Mesendoderm (in vitro differentiated cells): ENCODE measurements at regions not wholly inside any gene's neighbourhood (a gene's known extent, or its start where the extent isn't known, plus 50 kb on each side); places are given as distances from the start of the nearest gene placed in this dataset.
"Not testable (repeated sequence)": the region's sequence is repeated elsewhere in the genome, so short reads cannot be mapped to it uniquely, and the experiment has no call there.

Source experiments
- DNase-seq: peaks from one replicate; pipeline ENCODE4 v3.0.0; 2013
- H2AK5ac ChIP-seq: 2 replicates; pipeline ENCODE4 v1.6.1; 2013; ENCODE audit warnings: low read length, inconsistent platforms
- H2BK120ac ChIP-seq: 2 replicates; pipeline ENCODE4 v1.6.1; 2013; ENCODE audit warnings: low read depth, mild to moderate bottlenecking, low read length, moderate library complexity, mixed read lengths
- H2BK15ac ChIP-seq: replicated peaks from 2 replicates; pipeline ENCODE4 v1.6.1; 2013; ENCODE audit warnings: low read depth, mild to moderate bottlenecking, moderate library complexity
- H2BK5ac ChIP-seq: 2 replicates; pipeline ENCODE4 v1.6.1; 2013; ENCODE audit warnings: low read length, inconsistent platforms
- H3K18ac ChIP-seq: 2 replicates; pipeline ENCODE4 v1.6.1; 2013; ENCODE audit warnings: mild to moderate bottlenecking, low read length, mixed read lengths
- H3K23ac ChIP-seq: one replicate; pipeline ENCODE4 v1.6.1; 2013; ENCODE audit warnings: low read length
- H3K27ac ChIP-seq: 2 replicates; pipeline ENCODE4 v1.5.1; 2013; ENCODE audit warnings: low read depth, mild to moderate bottlenecking, inconsistent platforms, low read length, moderate library complexity
- H3K27me3 ChIP-seq: 2 replicates; pipeline ENCODE4 v1.6.1; 2013; ENCODE audit warnings: low read length, control low read depth, mild to moderate bottlenecking, inconsistent platforms; ENCODE audit not compliant: insufficient read depth, poor library complexity
- H3K36me3 ChIP-seq: 2 replicates; pipeline ENCODE4 v1.6.1; 2013; ENCODE audit warnings: low read length, inconsistent platforms; ENCODE audit not compliant: control insufficient read depth, insufficient read depth
- H3K4ac ChIP-seq: one replicate; pipeline ENCODE4 v1.6.1; 2013; ENCODE audit warnings: low read depth, mild to moderate bottlenecking, low read length, moderate library complexity
- H3K4me1 ChIP-seq: 2 replicates; pipeline ENCODE4 v1.6.1; 2013; ENCODE audit warnings: low read depth, low read length, inconsistent platforms; ENCODE audit not compliant: control insufficient read depth
- H3K4me2 ChIP-seq: 2 replicates; pipeline ENCODE4 v1.6.1; 2013; ENCODE audit warnings: low read length
- H3K4me3 ChIP-seq: 2 replicates; pipeline ENCODE4 v1.5.1; 2013; ENCODE audit warnings: mild to moderate bottlenecking, low read length
- H3K56ac ChIP-seq: one replicate; pipeline ENCODE4 v1.6.1; 2013; ENCODE audit warnings: low read length
- H3K79me1 ChIP-seq: 2 replicates; pipeline ENCODE4 v1.6.1; 2013; ENCODE audit warnings: low read length, inconsistent platforms
- H3K79me2 ChIP-seq: 2 replicates; pipeline ENCODE4 v1.6.1; 2013; ENCODE audit warnings: mild to moderate bottlenecking, low read length; ENCODE audit not compliant: control insufficient read depth, insufficient read depth
- H3K9ac ChIP-seq: 2 replicates; pipeline ENCODE4 v1.6.1; 2013; ENCODE audit warnings: low read length, inconsistent platforms
- H4K5ac ChIP-seq: one replicate; pipeline ENCODE4 v1.6.1; 2013; ENCODE audit warnings: low read length
- H4K8ac ChIP-seq: one replicate; pipeline ENCODE4 v1.6.1; 2013; ENCODE audit warnings: low read depth, mild to moderate bottlenecking, control low read depth, low read length, moderate library complexity
- WGBS: extraction: QIAGEN DNeasy Blood & Tissue Kit; methylation state at CpG from one replicate; pipeline ENCODE4 v1.1.7; 2013; ENCODE audit warnings: low lambda C conversion rate, missing lambda C conversion rate; ENCODE audit not compliant: insufficient coverage; ENCODE audit errors: extremely low coverage; 5-methylcytosine and 5-hydroxymethylcytosine counted together

DNA sequence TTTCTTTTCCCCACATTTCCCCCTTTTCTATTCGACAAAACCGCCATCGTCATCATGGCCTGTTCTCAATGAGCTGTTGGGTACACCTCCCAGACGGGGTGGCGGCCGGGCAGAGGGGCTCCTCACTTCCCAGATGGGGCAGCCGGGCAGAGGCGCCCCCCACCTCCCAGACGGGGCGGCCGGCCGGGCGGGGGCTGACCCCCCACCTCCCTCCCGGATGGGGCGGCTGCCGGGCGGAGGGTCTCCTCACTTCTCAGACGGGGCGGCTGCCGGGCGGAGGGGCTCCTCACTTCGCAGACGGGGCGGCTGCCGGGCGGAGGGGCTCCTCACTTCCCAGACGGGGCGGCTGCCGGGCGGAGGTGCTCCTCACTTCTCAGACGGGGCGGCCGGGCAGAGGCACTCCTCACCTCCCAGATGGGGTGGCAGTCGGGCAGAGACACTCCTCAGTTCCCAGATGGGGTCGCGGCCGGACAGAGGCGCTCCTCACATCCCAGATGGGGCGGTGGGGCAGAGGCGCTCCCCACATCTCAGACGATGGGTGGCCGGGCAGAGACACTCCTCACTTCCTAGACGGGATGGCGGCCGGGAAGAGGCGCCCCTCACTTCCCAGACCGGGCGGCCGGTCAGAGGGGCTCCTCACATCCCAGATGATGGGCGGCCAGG, 78.2 kb downstream of the MAT2B start:
- not testable (repeated sequence) for H2AK5ac ChIP-seq, H4K8ac ChIP-seq, H3K23ac ChIP-seq, H4K5ac ChIP-seq, H2BK15ac ChIP-seq, H3K79me1 ChIP-seq, H2BK5ac ChIP-seq, H3K4me2 ChIP-seq, H3K4me1 ChIP-seq, DNase-seq, H3K56ac ChIP-seq, H2BK120ac ChIP-seq, H3K27ac ChIP-seq, H3K36me3 ChIP-seq, H3K4ac ChIP-seq, H3K4me3 ChIP-seq, H3K9ac ChIP-seq, H3K18ac ChIP-seq, H3K27me3 ChIP-seq, H3K79me2 ChIP-seq
- no CpG with 5 or more reads among the region's 50 CpGs for whole genome bisulfite sequencing

DNA sequence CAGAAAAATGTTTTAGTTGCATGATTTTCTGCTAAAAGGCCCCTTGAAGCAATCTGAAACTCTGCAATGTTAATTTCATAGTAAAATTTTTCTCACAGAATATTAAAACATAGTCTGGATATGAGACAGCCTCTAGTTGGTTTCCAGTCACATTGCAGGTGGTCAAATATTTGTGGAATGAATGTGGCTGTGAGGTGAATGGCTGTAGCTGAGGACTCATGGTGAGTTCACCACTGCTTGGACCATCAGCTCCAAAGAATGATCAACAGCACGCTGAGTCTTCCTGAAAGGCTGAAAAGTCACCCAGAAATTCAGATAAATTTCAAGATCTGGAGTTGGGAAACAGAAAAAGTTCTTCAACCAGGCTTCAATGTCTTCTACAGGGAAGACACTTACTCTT, 79.8 kb downstream of the MAT2B start:
- Histone ChIP-seq H3K18ac (no peak overlapping the region), H3K27ac (no peak overlapping the region), H3K36me3 (no peaks in the 10 kb centered on the region), H4K5ac (no peak overlapping the region), H2BK15ac (no peak overlapping the region), H2BK5ac (no peak overlapping the region), H3K79me1 (no peaks in the 10 kb centered on the region), H3K4me3 (no peak overlapping the region), H3K4me2 (no peak overlapping the region), H2BK120ac (no peak overlapping the region), H3K4ac (no peak overlapping the region), H4K8ac (no peak overlapping the region), H2AK5ac (no peak overlapping the region), H3K9ac (no peak overlapping the region), H3K23ac (no peak overlapping the region), H3K79me2 (no peaks in the 10 kb centered on the region), H3K56ac (no peak overlapping the region), H3K27me3 (no peaks in the 10 kb centered on the region), H3K4me1 (no peaks in the 10 kb centered on the region)
- no peak for DNase-seq
- no CpG with 5 or more reads among the region's 1 CpG for WGBS

DNA sequence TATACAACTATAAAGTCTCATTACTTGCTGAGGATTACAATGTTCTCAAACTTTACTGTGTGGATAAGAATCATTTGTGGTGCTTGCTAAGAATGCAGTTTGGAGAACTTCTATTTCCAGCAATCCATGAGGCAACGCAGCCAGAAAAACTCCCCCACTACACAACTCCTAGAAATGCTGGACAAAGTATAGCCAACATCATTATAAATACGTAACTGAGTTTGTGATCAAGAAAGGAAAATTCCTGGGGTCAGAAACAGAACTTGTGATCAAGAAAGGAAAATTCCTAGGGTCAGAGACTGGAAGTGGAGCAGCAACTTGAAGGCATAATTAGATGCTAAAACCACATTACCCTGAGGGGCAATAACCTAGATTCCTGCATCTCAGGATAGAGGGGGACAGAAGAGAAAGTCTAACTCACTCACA, 81.1 kb downstream of the MAT2B start:
- H3K79me1 ChIP-seq, result no peaks in the 10 kb centered on the region
- H4K8ac ChIP-seq, result no peak overlapping the region
- H3K9ac ChIP-seq, result no peak overlapping the region
- no peak overlapping the region for H2BK5ac ChIP-seq
- no peak overlapping the region for H4K5ac ChIP-seq
- DNase-seq, result peak; percentile 73
- no peak overlapping the region for H3K4me3 ChIP-seq
- H3K56ac ChIP-seq, result no peak overlapping the region
- no peaks in the 10 kb centered on the region for H3K4me1 ChIP-seq
- H3K4me2 ChIP-seq, result no peak overlapping the region
- H3K36me3 ChIP-seq, result no peaks in the 10 kb centered on the region
- no peak overlapping the region for H3K23ac ChIP-seq
- no peak overlapping the region for H3K4ac ChIP-seq
- no peak overlapping the region for H2AK5ac ChIP-seq
- no CpG with 5 or more reads among the region's 2 CpGs for WGBS
- H3K27me3 ChIP-seq, result no peaks in the 10 kb centered on the region
- no peaks in the 10 kb centered on the region for H3K79me2 ChIP-seq
- no peak overlapping the region for H3K27ac ChIP-seq
- no peak overlapping the region for H3K18ac ChIP-seq
- no peak overlapping the region for H2BK120ac ChIP-seq
- H2BK15ac ChIP-seq, result no peak overlapping the region

- DNase-seq, result no peak
- no peak overlapping the region for H2AK5ac ChIP-seq
- no peaks in the 10 kb centered on the region for H3K27me3 ChIP-seq
- WGBS, result no CpG with 5 or more reads among the region's 3 CpGs
- H4K8ac ChIP-seq, result no peak overlapping the region
- no peaks in the 10 kb centered on the region for H3K79me2 ChIP-seq
- H3K18ac ChIP-seq, result no peak overlapping the region
- no peak overlapping the region for H3K4me3 ChIP-seq
- H2BK120ac ChIP-seq, result no peak overlapping the region
- H3K9ac ChIP-seq, result no peak overlapping the region
- H3K79me1 ChIP-seq, result no peaks in the 10 kb centered on the region
- H3K56ac ChIP-seq, result no peak overlapping the region
- no peak overlapping the region for H2BK5ac ChIP-seq
- no peaks in the 10 kb centered on the region for H3K36me3 ChIP-seq
- H4K5ac ChIP-seq, result no peak overlapping the region
- H3K4me1 ChIP-seq, result no peaks in the 10 kb centered on the region
- H3K4ac ChIP-seq, result no peak overlapping the region
- no peak overlapping the region for H3K27ac ChIP-seq
- no peak overlapping the region for H3K4me2 ChIP-seq
- H3K23ac ChIP-seq, result no peak overlapping the region
- no peak overlapping the region for H2BK15ac ChIP-seq
These were observed 89.5 kb downstream of the MAT2B start for GRCh38 chr5:163594951-163595350.

GRCh38 chr5:163595932-163596607, 90.7 kb downstream of the MAT2B start:
- Histone ChIP-seq H3K79me2 (no peaks in the 10 kb centered on the region), H3K79me1 (no peaks in the 10 kb centered on the region), H2BK120ac (no peak overlapping the region), H3K18ac (no peak overlapping the region), H3K27me3 (no peaks in the 10 kb centered on the region), H4K8ac (no peak overlapping the region), H2AK5ac (no peak overlapping the region), H2BK5ac (peak overlapping the region; percentile 74), H3K23ac (no peak overlapping the region), H4K5ac (no peak overlapping the region), H3K56ac (peak overlapping the region; percentile 43), H3K36me3 (no peaks in the 10 kb centered on the region), H3K4ac (no peak overlapping the region), H3K4me1 (no peaks in the 10 kb centered on the region), H3K9ac (no peak overlapping the region), H3K27ac (no peak overlapping the region), H3K4me2 (no peak overlapping the region), H2BK15ac (no peak overlapping the region), H3K4me3 (no peak overlapping the region)
- no CpG with 5 or more reads among the region's 6 CpGs for WGBS
- peak; percentile 82 for DNase-seq
